GM12878 (cell line): ENCODE measurements at regions not wholly inside any gene's neighbourhood (a gene's known extent, or its start where the extent isn't known, plus 50 kb on each side); places are given as distances from the start of the nearest gene placed in this dataset.

Experiments used
- ATAC-seq: fragments of 200-7000 bp; cut with Tn5 transposase; 3 replicates; pipeline ENCODE4 v1.9.1; 2020; ENCODE audit warnings: mild to moderate bottlenecking, moderate library complexity
- BruUV-seq: library from RNA; stranded (reverse); fragments of 400-500 nt; replicated peaks from 2 replicates; lab custom pipeline; 2021; lab: Mats Ljungman, UMichigan
- CTCF ChIA-PET: fragments of 300-600 bp; sonication (Branson Sonifier 250); formaldehyde crosslinking; extraction: SDS; loops from one replicate; lab custom pipeline; 2021; ENCODE audit warnings: inconsistent platforms; lab: Yijun Ruan, JAX
- POLR2A ChIA-PET: fragments of 350-600 bp; formaldehyde crosslinking; extraction: SDS; loops from one replicate; lab custom pipeline; 2021; ENCODE audit warnings: inconsistent platforms; lab: Charles Lee
- RAD21 ChIA-PET: fragments of 300-600 bp; sonication (Branson Sonifier 250); formaldehyde crosslinking; loops from one replicate; lab custom pipeline; 2023; ENCODE audit warnings: antibody characterized with exemption; ENCODE audit not compliant: unreplicated experiment; lab: Charles Lee
- SMC1A ChIA-PET: fragments of 300-600 bp; sonication (Branson Sonifier 250); formaldehyde crosslinking; loops from one replicate; lab custom pipeline; 2023; ENCODE audit not compliant: unreplicated experiment, uncharacterized antibody; lab: Charles Lee
- DNase-seq: peaks from one replicate; pipeline ENCODE4 v3.0.0-alpha.2; 2011; ENCODE audit warnings: low read depth, low spot score
- FAIRE-seq: peaks from 3 replicates; lab custom pipeline; 2011; peaks lifted over from hg19 to GRCh38; lab: Jason Lieb, UNC
- H2AFZ ChIP-seq: 2 replicates; pipeline ENCODE4 v1.6.0; 2011; ENCODE audit warnings: low read depth, low read length, control low read depth; ENCODE audit not compliant: control insufficient read depth
- H3K27ac ChIP-seq: 2 replicates; pipeline ENCODE4 v1.5.1; 2011; ENCODE audit warnings: control low read depth; ENCODE audit not compliant: control insufficient read depth, insufficient read depth
- H3K27me3 ChIP-seq, 2 experiments: replicated peaks in 1 of 2; 2 replicates each; pipeline versions ENCODE4 v1.6.0 to v1.6.1; 2011; ENCODE audit warnings: low read length in 1 of 2; ENCODE audit not compliant: control insufficient read depth in 2 of 2, insufficient read depth in 2 of 2
- H3K36me3 ChIP-seq, 2 experiments: 2 replicates each; pipeline ENCODE4 v1.5.1; 2011; ENCODE audit warnings: low read length in 1 of 2; ENCODE audit not compliant: control insufficient read depth in 2 of 2, insufficient read depth in 2 of 2
- H3K4me1 ChIP-seq: 2 replicates; pipeline ENCODE4 v1.6.1; 2011; ENCODE audit warnings: mild to moderate bottlenecking, low read length, moderate library complexity, mixed read lengths; ENCODE audit not compliant: control insufficient read depth, insufficient read depth
- H3K4me2 ChIP-seq: 2 replicates; pipeline ENCODE4 v1.6.0; 2011; ENCODE audit warnings: control low read depth; ENCODE audit not compliant: control insufficient read depth, insufficient read depth
- H3K4me3 ChIP-seq: fragments of 200-600 bp; sonication (generic); 2 replicates; pipeline ENCODE4 v1.5.1; 2016
- H3K79me2 ChIP-seq: 2 replicates; pipeline ENCODE4 v1.6.0; 2011; ENCODE audit warnings: low read length; ENCODE audit not compliant: control insufficient read depth, insufficient read depth
- H3K9ac ChIP-seq: 2 replicates; pipeline ENCODE4 v1.8.0; 2011; ENCODE audit warnings: low read length, control low read depth, mixed read lengths; ENCODE audit not compliant: control insufficient read depth, insufficient read depth
- H3K9me3 ChIP-seq: replicated peaks from 3 replicates; pipeline ENCODE4 v1.5.1; 2011; ENCODE audit warnings: mild to moderate bottlenecking, low read length; ENCODE audit not compliant: control insufficient read depth, insufficient read depth
- H4K20me1 ChIP-seq: 2 replicates; pipeline ENCODE4 v1.6.0; 2011; ENCODE audit not compliant: control insufficient read depth, insufficient read depth
- CREB1 ChIP-seq: IDR thresholded peaks from 2 replicates; pipeline ENCODE4 v1.6.1; 2012; ENCODE audit warnings: low read depth, mild to moderate bottlenecking, inconsistent platforms
- E2F4 ChIP-seq: IDR thresholded peaks from 2 replicates; pipeline ENCODE4 v1.6.1; 2012; ENCODE audit warnings: low read depth, low read length, improper control_type of control experiment
- MTA3 ChIP-seq: IDR thresholded peaks from 2 replicates; pipeline ENCODE4 v1.6.1; 2012; ENCODE audit warnings: low read length, inconsistent platforms, borderline replicate concordance
- MYC ChIP-seq: IDR thresholded peaks from 2 replicates; pipeline ENCODE4 v1.6.1; 2011; ENCODE audit warnings: mild to moderate bottlenecking, low read length, moderate library complexity, inconsistent platforms; ENCODE audit not compliant: insufficient read depth, insufficient replicate concordance, insufficient read length, severe bottlenecking
- NFYA ChIP-seq: IDR thresholded peaks from 2 replicates; pipeline ENCODE4 v1.6.1; 2011; ENCODE audit warnings: low read depth, mild to moderate bottlenecking, low read length, improper control_type of control experiment, borderline replicate concordance
- NKRF ChIP-seq: fragments of 450-650 bp; conservative IDR thresholded peaks from 2 replicates; pipeline ENCODE4 v1.6.1; 2017; ENCODE audit warnings: mild to moderate bottlenecking, moderate library complexity
- NR2C1 ChIP-seq: fragments of 450-650 bp; IDR thresholded peaks from 2 replicates; pipeline ENCODE4 v1.6.1; 2017; ENCODE audit warnings: antibody characterized with exemption, mild to moderate bottlenecking, moderate library complexity
- NR2F1 ChIP-seq: fragments of 450-650 bp; conservative IDR thresholded peaks from 2 replicates; pipeline ENCODE4 v1.6.1; 2017; ENCODE audit warnings: mild to moderate bottlenecking
- RAD21 ChIP-seq: IDR thresholded peaks from 2 replicates; pipeline ENCODE4 v1.6.1; 2011; ENCODE audit warnings: mild to moderate bottlenecking, low read depth, low read length, moderate library complexity; ENCODE audit not compliant: insufficient read depth
- RB1 ChIP-seq: fragments of 450-650 bp; formaldehyde crosslinking; IDR thresholded peaks from 2 replicates; pipeline ENCODE4 v1.6.1; 2017; ENCODE audit warnings: mild to moderate bottlenecking, borderline replicate concordance
- SKIL ChIP-seq: fragments of 450-650 bp; IDR thresholded peaks from 2 replicates; pipeline ENCODE4 v1.6.1; 2017; ENCODE audit warnings: mild to moderate bottlenecking, low read depth, inconsistent platforms; ENCODE audit not compliant: poor library complexity, severe bottlenecking
- SMC3 ChIP-seq: IDR thresholded peaks from 2 replicates; pipeline ENCODE4 v1.6.1; 2011; ENCODE audit warnings: low read length, improper control_type of control experiment, borderline replicate concordance
- TARDBP ChIP-seq: IDR thresholded peaks from 2 replicates; pipeline ENCODE4 v1.6.1; 2016; ENCODE audit warnings: borderline replicate concordance
- TCF12 ChIP-seq: IDR thresholded peaks from 2 replicates; pipeline ENCODE4 v1.6.1; 2011; ENCODE audit warnings: low read depth, mild to moderate bottlenecking, low read length
- ZNF687 ChIP-seq: fragments of 450-650 bp; IDR thresholded peaks from 2 replicates; pipeline ENCODE4 v1.6.1; 2017; ENCODE audit warnings: mild to moderate bottlenecking, moderate library complexity
- WGBS: methylation state at CpG from one replicate; pipeline ENCODE4 v1.1.6; 2016; ENCODE audit warnings: low lambda C conversion rate; ENCODE audit not compliant: insufficient replicate concordance, insufficient coverage; ENCODE audit errors: missing lambda C conversion rate; 5-methylcytosine and 5-hydroxymethylcytosine counted together
- in situ Hi-C: fragments of 300-500 bp; cut with MboI; formaldehyde crosslinking; loops from 9 replicates; pipeline ENCODE4 v1.14.3; 2018; ENCODE audit warnings: mixed read lengths
- intact Hi-C: fragments of 100-400 bp; cut with micrococcal nuclease; formaldehyde crosslinking; loops from one replicate; pipeline ENCODE4 v1.14.2; 2022; ENCODE audit not compliant: unreplicated experiment

GRCh38 chr13:99118179-99118578 lies 82.5 kb upstream of the UBAC2 start:
- ATAC-seq (no peak), FAIRE-seq (no peak), DNase-seq (no peak)
- ChIA-PET RAD21 (no interaction called here), CTCF (interaction anchor here (1.5 kb wide), 1 partner anchor 151 kb away, joined by 3 read pairs; no protein-coding TSS in a partner anchor), SMC1A (interaction anchor here (1.0 kb wide), 1 partner anchor 11 kb away, joined by 3 read pairs; no protein-coding TSS in a partner anchor), POLR2A (no interaction called here)
- intact Hi-C loops (no loop called here), in situ Hi-C loops (no loop called here)
- Histone ChIP-seq H2AFZ (no peak overlapping the region), H3K9me3 (no peaks in the 10 kb centered on the region; the same call in 1 of the 3 replicates), H3K79me2 (no peaks in the 10 kb centered on the region), H4K20me1 (no peaks in the 10 kb centered on the region), H3K4me3 (no peak overlapping the region), H3K27me3 (peaks cover 0 to 3% of the 10 kb centered on the region in 2 experiments; a peak in 2 of 4 replicates), H3K4me2 (no peak overlapping the region), H3K27ac (no peak overlapping the region), H3K4me1 (peaks cover 4% of the 10 kb centered on the region; the same call in 1 of the 2 replicates), H3K36me3 (no peaks in the 10 kb centered on the region), H3K9ac (no peak overlapping the region)
- BruUV-seq: no TSS peak
- 54% methylated on average over 8 of the region's 8 CpGs for WGBS
- TF ChIP-seq SMC3: no peak
- no peak for TF ChIP-seq NR2F1
- no peak for TF ChIP-seq NR2C1
- TF ChIP-seq NKRF: no peak
- TF ChIP-seq TCF12: no peak
- no peak for TF ChIP-seq RAD21
- TF ChIP-seq NFYA: no peak
- TF ChIP-seq MYC: no peak
- no peak for TF ChIP-seq E2F4
- no peak for TF ChIP-seq TARDBP
- TF ChIP-seq SKIL: no peak
- no peak for TF ChIP-seq MTA3
- no peak for TF ChIP-seq ZNF687
- TF ChIP-seq RB1: no peak
- TF ChIP-seq CREB1: no peak
